NCI-H2227 (cell line): ENCODE measurements at regions not wholly inside any gene's neighbourhood (a gene's known extent, or its start where the extent isn't known, plus 50 kb on each side); places are given as distances from the start of the nearest gene placed in this dataset.

Source experiments
- DNase-seq: peaks from one replicate; lab custom pipeline; 2025; ENCODE audit not compliant: unreplicated experiment; lab: John Stamatoyannopoulos, UW

DNA sequence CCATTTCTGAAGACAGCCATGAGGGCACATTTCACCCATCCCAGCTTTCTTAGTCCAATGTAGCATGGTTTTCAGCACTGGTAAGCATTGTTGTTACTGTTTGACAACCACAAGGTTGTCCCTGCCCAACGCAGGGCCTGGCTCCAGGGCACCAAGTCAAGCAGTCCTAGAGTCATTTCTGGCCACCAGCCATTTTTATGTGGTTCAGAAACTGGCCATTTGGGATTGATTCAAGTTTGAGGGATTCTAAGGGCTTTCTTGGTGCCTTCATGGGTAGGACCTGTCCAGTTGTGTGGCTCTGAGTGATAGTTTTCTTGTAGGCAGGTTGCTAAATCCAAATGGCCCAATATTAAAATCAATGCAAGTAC, 535.4 kb upstream of the USP24 start:
- no peak for DNase-seq

DNA sequence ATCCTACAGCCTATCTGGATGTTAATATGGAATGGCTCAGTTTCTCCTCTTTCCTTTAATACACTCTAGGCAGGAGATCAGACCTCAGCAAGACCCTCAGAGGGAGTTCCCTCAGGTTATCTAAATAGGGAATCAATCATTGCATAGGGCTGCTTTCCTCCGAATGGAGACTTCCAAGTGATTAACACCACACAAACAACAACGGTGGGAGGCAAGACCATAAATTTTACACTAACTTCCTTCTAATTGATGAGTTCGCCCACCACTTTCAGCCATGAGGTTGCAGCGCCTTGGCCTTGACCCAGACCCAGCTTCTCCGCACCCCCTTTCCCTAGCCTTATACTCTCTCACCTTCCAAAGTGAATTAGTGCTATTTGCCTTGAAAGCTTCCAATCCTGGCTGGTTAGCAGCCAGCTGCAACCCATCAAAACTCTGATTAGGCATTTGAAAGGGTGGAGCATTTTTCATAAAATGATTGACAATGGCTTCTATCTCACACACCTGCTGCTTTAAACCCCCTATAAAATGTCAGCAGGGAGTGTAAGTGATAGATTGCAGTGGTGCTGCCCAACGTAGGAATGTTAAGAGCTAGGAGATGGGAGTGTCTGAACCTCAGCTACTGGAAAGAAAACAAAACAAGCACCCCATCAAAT, 534.9 kb upstream of the USP24 start:
- no peak for DNase-seq

DNA sequence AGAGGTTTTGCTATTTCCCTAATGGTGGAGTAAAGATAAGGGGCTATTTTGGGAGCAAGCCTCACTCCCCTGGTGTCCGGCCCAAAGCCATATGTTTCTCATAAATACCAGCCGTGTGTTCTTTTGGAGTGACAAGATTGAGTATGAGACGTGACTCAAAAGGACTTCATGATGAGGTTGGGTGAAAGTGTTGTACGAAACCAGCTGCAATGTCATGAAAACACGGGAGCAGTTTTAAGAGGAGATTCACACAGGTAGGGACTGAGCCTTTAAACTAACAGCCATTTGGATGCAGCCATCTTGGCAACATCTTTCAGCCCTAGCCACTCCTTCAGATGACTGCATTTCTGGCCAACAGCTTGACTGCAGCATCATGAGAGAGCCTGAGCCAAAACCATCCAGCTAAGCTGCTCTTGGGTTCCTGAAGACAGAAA, 532.3 kb upstream of the USP24 start:
- DNase-seq: no peak

DNA sequence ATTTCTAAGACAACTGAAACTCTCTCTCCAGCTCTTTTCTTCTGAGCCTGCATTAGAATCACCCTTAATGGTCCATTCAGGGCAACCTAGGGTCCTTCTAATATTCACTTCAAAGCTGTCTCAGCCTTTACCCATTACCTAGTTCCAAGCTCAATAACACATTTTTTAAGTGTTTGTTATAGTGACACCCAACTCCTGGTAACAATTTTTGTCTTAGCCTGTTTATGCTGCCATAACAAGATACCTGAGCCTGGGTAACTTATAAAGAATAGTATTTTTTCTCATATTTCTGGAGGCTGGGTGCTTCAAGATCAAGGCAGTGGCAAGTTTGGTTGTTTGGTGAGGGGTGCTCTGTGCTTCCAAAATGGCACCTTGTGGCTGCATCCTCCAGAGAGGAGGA, 531.5 kb upstream of the USP24 start:
- DNase-seq: no peak

DNA sequence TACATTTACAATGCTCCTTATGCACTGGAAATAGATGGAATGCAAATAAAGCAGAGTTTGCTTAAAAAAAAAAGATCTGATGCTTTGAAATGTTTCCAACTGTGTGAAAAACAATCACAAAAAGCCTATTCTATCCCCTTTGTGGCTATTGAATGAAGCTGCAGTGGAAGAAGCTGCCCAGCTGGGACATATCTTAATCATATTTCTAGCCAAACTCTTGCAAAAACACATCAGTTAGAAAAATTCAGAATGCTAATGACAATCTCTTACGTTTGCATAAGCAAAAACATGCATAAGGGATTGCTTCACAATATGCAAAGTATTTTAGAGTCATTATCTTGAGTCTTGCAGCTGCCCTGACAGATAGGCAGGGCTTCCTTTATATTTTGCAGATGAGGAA, 526.4 kb upstream of the USP24 start:
- no peak for DNase-seq

DNA sequence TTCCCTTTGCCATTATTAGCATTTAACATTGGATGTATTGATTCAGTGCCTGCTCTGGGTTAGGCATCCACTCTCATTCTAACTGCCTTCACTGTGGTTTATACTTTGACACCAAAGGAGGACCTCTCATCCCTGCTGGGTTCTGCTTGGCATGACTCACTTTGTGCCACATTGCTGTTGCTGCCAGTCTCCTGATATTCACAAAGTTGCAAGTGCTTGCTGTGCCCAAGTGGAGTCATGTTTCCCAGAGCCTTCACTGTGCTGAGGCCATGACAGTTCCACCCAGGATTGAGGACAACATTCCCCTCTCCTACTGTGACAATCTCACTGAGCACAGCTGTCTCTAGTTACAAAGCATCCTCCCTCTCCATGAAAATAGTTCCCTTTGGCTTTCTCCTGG, 519.9 kb upstream of the USP24 start:
- DNase-seq: no peak

DNA sequence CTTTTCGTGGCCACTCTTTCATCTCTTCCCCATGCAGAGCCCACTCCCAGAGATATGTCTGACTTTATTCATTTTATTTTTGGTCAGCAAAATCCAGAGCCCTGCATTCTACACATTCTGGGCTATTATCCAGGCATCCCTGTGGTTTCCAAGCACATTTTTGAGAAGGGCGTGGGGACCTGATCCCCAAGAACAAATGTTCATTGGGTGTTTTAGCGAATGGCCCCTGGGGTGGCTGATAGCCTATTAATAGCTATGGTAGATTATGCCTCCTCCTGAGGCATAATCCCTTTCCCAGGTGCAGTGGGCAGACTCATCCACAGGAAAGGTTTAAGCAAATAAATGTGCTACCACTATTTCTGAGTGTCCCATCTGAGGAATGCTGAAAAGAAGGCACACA, 511.8 kb upstream of the USP24 start:
- no peak for DNase-seq

DNA sequence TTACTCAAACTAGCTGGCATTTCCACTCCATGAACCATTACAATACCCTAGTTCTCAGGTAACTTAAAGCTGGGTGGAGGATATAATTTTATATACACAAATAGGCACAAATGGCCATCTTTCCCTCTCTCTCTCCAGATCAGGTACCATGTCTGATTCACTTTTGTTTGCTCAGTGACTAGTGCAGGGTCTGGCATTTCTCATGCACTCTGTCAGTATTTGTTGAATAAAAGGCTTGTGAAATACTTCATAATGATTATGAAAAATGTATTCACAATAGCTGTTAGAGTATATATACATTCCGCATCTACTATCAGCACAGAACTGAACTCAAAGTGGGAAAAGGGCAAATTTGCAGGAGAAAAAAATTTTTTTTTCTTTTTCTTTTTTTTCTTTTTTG, 510.2 kb upstream of the USP24 start:
- no peak for DNase-seq

DNA sequence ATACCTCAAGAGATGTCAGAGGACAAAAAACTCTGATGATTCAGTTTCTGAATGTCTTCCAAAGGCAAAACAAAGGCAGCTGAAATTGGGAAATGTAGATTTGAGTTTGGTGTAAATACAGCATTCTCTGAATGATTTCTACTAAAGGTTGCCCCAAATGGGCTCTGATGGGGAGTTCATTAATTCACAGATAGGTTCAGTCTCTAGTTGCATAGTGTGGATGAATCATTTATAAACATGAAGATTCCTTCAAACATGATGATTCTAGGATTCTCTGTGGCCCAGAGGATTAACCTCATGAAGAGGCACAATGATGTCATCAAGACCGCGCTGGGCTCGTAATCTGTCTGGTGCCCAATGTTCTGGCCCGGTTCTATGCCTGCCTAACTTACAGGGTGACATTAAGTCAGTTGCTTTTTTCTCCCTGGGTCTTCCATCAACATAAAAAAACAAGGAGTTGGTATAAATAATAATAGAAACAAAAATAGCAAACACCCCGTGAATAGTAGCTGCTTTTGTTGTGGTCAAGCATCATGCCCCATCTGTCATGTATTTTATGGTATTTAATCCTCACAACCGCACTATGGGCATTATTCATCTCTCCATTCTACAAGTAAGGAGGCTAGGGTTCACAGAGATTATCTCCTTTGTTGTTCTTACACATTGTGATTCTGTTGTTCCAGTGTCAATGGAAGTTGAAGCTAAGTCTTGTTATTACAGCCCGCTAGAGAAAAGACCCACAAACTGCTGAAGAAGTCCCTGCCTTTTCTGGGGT, 509.6 kb upstream of the USP24 start:
- DNase-seq: no peak

DNA sequence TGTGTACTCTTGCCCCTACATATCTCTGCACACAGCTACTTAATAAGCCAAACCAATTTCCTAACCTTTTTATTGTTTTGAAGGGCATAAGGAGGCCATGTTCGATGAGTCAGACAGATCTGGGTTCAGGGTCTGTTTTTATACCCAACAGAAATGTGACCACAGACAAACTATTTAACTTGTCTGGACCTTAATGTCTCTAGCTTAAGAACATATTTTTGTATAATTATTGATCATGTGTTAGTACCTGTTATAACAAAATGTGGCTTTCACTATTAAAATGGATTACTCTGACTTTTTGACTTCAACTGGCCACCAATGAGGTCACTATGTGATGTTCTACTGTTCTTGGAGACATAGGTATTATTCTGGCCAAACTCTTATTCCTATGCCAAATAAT, 507.8 kb upstream of the USP24 start:
- no peak for DNase-seq

DNA sequence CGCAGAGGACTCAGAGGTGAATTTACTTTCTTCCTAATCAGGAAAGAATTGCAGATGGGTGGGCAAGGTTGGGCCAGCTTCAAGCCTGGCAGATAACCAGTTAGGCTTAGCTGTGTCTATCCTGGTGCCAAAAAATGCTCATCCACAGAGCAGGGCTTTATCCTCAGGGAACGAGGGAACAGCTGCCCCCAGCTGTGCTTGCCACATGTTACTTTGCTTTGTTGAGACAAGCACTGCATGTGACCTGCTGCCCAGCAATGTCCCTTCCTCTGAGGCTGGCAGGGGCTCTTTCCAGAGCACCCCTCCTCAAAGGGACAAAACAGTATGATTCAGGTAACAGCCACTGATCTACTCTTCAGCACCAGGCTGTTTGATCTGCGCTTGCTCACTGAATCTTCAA, 505.1 kb upstream of the USP24 start:
- no peak for DNase-seq

DNA sequence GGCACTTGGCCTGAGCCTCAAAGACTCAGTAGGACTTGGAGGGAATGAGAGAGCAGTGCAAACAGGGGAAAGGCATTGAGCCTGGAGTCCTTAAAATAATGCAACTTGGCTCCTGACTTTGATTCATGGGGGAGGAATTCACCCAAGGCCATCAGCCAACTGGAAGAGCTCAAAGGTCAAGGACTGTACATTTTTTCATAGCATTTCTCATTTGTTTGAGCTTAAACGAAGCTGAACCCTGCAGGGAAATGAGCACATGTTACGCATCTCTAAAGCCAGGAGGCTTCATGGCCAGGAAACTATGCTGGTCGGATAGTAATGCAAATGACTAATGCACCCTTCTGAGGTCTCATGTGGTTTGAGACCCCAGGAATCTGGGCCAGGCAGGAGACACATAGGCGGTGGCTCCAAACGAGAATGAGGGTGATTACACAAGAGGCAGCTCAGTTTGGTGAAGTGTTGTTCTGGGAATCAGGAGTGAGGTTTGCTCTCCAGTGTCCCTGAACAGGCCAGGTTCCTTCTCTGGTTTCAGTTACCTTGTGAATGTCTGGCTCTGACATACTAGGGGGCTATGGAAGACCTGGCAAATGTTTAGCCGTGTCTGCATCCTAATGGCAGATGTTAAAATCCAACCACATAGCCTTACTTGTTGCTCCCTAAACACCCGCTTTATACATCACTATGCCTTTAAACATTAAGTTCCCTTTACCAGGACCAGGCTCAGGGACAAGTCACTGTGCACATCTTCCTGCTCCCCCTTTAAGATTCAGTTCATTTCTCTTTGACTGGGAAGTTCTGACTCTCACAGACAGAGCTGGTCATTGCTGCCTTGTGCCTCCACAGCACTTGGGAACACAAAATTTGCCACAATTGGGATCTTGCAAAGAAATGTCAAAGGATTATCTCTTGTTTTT, 503.9 kb upstream of the USP24 start:
- DNase-seq: no peak

DNA sequence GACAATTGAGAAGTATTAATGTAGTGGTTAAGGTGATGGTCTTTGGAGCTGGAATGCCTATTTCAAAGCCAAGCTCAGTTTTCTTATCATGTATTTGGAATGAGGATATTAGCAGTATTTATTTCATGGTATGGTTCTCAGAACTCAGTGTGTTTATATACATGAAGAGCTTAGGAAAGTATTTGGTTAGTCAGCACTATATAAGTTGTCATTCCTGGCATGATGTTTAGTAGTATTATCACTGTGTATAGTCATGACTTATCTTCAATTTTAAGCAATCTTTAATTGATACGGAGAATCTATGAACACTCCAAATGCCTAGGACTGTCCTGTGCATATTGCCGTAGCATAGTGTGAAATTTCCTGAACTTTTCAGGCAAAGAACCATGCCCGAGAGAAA, 501.9 kb upstream of the USP24 start:
- no peak for DNase-seq

DNA sequence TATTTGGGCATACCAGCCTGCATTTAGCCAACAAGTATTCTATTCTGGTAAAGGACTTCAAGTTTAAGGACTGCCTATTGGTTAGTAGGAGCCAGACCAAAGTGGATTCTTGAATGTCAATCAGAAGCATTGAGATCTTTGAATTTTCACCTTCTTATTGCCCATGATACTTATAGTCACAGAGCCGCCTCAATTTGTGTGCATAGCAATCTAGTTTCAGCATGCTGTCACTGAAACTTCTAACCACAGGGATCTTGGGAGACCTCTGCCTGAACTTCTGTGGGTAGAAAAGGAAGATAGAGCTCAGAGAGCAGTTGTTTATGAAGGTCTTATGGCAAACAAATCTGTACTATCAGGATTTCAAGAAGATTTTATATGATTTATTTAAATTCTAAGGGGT, 501.4 kb upstream of the USP24 start:
- DNase-seq: no peak

DNA sequence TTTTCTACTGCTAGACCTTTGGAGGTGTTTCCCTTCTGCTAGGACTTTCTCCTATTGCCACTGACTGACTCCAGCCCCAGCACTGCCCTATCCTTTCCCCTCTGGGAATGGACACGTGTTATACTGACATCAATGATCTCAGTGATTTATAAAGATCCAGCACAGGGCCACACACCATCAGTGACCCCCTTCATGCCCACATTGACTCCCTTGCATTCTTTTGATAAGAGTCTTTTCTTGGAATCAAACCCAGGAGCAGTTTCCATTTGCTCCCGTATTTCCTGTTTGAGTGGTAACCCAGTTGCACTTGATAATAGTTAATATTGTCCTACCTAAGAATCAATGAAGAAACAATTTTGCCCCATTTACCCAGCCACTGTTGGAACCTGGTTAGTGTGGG, 501.0 kb upstream of the USP24 start:
- DNase-seq: no peak

DNA sequence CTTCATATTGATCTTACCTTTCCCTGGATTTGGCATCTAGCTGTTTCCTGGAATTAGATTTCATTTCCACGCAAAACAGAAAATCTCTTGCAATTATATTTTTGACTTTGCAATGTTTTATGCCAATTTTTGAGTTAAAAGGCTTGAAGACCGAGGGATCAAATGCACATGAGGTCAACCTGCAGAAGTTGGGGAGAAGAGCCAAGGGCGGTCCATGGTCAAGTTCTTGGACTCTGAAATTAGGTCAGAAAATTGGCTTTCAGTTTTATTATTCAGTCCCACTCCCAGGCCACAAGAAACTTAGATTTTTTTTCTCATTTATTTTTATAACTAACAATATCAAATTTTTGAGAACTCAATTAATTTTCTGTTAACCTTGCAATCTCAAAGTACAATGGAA, 499.1 kb upstream of the USP24 start:
- DNase-seq: no peak

DNA sequence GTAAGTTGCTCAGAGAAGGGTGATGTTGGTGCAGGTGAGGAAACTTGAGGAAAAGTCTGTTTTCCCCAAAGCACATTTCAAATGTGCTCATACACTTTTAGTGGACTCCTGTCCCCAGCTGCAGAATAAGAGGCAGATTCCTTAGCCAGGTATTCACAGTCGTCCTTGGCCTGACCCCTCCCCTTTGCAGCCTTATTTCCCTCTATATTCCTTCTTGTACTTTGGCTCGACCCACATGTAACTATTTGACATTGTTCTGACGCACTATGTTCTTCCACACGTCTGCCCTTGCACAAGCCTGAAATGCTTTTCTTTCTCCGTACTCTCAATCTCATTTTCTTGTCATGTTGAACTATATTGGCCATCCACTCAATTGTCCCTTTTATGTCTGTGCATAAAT, 498.4 kb upstream of the USP24 start:
- DNase-seq: no peak

DNA sequence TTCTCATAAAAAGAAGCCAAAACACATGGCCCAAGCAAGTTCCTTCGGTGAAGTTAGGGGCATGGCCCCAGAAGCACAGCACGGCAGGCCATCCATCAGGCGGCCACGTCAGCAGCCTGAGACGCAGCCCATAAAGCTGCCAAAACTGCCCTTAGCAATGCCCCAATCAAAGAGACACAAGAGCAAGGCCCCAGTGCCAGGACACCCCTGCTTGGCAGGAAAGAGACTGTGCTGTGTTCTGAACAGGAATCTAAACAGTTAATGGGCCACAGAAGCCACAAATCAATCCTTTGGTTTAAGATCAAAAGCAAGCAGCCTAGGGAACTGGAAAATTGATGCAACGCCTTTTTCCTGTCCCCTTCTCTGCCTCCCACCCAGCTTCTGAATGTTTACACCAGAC, 497.0 kb upstream of the USP24 start:
- DNase-seq: no peak

DNA sequence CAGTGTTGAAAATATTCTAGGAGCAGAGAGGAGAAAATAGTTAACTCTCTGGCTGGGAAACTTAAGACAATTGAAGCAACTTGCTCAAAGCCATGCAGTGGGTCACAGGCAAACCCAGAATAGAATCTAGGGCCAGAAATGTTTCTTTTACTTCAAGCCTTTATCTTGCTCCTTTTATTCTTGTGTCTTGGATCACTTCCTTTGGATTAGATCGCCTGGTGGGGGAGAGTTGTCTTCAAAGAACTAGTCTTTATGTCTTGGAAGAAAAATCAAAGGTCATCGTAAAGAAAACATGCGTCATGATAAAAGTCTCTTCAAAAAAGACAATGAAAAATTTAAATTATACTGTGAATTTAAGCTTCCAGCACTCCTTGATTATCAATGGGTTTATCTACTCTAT, 493.6 kb upstream of the USP24 start:
- no peak for DNase-seq

DNA sequence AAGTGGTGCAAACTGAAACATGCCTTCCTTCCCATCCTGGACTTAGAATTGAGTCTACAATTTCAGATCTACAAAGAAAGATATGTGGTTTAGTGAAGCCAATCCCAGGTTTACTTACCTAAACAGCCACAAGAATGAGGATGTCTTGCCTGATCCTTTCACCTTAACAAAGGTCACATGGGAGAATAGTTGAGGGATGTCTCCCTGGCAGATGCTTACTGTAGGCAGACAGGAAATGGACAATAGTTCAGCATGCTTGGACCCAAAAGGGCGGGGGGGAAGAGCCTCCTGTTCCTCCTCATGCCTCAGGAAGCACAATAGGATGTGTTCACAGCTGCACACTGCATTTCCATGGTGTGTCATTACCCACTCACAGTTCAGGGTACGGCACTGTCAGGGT, 492.7 kb upstream of the USP24 start:
- no peak for DNase-seq

DNA sequence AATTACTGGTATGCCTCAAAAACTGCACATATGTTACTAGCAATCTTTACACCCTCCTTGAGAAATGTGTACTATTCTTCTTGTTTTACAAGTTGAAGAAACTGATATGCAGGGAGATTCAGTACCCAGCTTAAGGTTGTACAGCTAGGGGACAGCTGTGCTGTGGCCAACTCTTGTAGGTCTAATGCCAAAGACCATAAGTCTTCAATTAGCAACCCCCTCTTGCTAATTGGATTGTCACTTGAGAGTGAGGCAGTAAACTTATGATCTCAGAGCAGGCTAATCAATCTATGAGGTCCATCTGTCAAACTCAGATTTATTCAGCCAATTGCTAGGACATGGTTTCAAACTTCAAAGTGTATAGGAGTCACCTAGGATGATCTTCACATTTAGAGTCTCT, 492.0 kb upstream of the USP24 start:
- DNase-seq: no peak

DNA sequence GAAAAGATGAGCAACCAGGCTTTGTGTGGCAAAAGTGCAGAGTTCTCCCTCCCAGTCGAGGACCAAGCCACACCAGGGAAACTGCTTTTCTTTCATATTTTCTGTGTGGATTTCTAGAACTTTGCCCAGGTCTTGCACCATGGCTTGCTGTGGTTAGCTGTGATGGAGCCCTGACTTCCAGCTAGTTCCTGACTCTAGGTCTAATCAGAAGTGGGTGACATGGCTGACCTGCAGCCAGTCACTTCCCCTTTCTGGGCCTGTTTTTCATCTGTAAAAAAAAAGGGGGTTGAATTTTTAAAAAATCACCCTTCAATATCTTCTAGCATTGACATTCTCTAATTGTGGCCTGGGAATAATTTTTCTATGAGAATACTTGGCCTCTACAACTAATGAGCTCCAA, 491.2 kb upstream of the USP24 start:
- DNase-seq: no peak
